Nephron progenitor cell (in vitro differentiated cells): ENCODE measurements at regions not wholly inside any gene's neighbourhood (a gene's known extent, or its start where the extent isn't known, plus 50 kb on each side); places are given as distances from the start of the nearest gene placed in this dataset.

Experiments used
- DNase-seq: peaks from one replicate; pipeline ENCODE4 v3.0.0; 2021
- H3K27ac Mint-ChIP-seq: 2 replicates; pipeline ENCODE4 v1.8.0; 2021; ENCODE audit warnings: mild to moderate bottlenecking, moderate library complexity, mixed read lengths
- H3K27me3 Mint-ChIP-seq: 2 replicates; pipeline ENCODE4 v1.8.0; 2021; ENCODE audit warnings: mild to moderate bottlenecking, low read depth, mixed read lengths; ENCODE audit not compliant: poor library complexity
- H3K36me3 Mint-ChIP-seq: 2 replicates; pipeline ENCODE4 v1.8.0; 2021; ENCODE audit warnings: low read depth, mixed read lengths
- H3K4me1 Mint-ChIP-seq: 2 replicates; pipeline ENCODE4 v1.8.0; 2021; ENCODE audit warnings: mixed read lengths
- H3K4me3 Mint-ChIP-seq: 2 replicates; pipeline ENCODE4 v1.8.0; 2021; ENCODE audit warnings: mild to moderate bottlenecking, moderate library complexity, mixed read lengths
- H3K9me3 Mint-ChIP-seq: 2 replicates; pipeline ENCODE4 v1.8.0; 2021; ENCODE audit warnings: mild to moderate bottlenecking, moderate library complexity, mixed read lengths
- TF ChIP-seq, protein P1 (sequence below): fragments of 200-600 bp; sonication (generic); IDR thresholded peaks from 2 replicates; pipeline ENCODE4 v1.5.0; 2021; ENCODE audit warnings: antibody characterized with exemption

DNA sequence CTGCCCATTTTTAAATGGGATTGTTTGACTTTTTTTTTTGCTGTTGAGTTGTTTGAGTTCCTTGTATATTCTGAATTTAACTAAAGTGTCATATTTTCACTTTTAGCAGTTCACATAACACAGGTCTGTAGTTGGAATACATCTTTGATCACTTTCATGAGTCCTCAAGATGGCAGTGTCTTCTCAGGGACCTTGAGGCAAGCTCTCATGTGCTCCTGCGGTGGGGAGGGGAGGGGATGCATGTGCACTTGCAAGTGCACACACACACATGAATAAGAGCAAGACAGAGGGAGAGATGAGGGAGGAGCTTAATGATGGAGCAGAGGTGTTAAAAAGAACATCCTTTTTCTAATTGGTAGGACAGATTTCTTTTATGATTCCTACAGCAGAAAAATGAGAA lies 291.4 kb upstream of the OR4E1 start:
- H3K9me3 Mint-ChIP-seq = no peaks in the 10 kb centered on the region
- TF ChIP-seq, protein P1, sequence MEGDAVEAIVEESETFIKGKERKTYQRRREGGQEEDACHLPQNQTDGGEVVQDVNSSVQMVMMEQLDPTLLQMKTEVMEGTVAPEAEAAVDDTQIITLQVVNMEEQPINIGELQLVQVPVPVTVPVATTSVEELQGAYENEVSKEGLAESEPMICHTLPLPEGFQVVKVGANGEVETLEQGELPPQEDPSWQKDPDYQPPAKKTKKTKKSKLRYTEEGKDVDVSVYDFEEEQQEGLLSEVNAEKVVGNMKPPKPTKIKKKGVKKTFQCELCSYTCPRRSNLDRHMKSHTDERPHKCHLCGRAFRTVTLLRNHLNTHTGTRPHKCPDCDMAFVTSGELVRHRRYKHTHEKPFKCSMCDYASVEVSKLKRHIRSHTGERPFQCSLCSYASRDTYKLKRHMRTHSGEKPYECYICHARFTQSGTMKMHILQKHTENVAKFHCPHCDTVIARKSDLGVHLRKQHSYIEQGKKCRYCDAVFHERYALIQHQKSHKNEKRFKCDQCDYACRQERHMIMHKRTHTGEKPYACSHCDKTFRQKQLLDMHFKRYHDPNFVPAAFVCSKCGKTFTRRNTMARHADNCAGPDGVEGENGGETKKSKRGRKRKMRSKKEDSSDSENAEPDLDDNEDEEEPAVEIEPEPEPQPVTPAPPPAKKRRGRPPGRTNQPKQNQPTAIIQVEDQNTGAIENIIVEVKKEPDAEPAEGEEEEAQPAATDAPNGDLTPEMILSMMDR = no peak
- H3K4me1 Mint-ChIP-seq = no peaks in the 10 kb centered on the region
- no peak overlapping the region for H3K27ac Mint-ChIP-seq
- no peaks in the 10 kb centered on the region for H3K36me3 Mint-ChIP-seq
- DNase-seq = no peak
- H3K27me3 Mint-ChIP-seq = peaks cover 16% of the 10 kb centered on the region
- H3K4me3 Mint-ChIP-seq = no peak overlapping the region

DNA sequence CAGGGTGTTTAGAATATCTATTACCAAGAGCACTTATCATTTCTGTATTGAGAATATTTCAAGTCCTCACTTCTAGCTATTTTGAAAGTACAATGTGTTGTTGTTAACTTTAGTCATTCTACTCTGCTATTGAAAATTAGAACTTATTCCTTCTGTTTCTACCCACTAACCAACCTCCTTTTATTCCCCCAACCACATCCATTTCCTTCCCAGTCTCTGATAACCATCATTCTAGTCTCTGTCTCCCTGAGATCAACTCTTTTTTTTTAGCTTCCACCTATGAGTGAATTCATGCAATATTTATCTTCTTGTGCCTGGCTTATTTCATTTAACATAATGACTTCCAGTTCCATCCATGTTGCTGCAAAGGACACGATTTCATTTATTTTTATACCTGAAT lies 290.6 kb upstream of the OR4E1 start:
- TF ChIP-seq, protein P1 = no peak
- Mint-ChIP-seq H3K27ac (no peak overlapping the region), H3K27me3 (peaks cover 12% of the 10 kb centered on the region), H3K36me3 (no peaks in the 10 kb centered on the region), H3K9me3 (peaks cover 3% of the 10 kb centered on the region), H3K4me1 (no peaks in the 10 kb centered on the region), H3K4me3 (no peak overlapping the region)
- DNase-seq = no peak

DNA sequence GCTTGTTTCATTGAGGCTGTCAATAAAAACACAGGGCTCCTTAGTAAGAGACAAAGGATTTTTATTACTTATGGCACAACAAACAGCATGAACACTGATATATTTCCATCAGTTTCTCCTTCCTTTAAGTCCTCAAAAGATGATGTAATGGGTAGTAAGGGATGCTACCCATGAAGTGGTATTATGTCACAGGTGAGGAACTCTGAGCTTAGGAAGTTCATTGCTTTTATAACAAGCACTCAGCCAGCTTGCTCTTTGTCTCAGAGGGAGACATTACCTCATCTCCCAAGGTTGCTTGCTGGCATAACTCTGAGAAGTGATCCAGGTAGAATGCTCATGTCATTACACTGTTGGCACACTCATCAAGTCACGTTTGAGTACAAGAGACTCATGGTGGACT lies 287.0 kb upstream of the OR4E1 start:
- Mint-ChIP-seq H3K4me3 (no peak overlapping the region), H3K36me3 (no peaks in the 10 kb centered on the region), H3K4me1 (no peaks in the 10 kb centered on the region), H3K27ac (no peak overlapping the region), H3K27me3 (peaks cover 11% of the 10 kb centered on the region), H3K9me3 (peaks cover 14% of the 10 kb centered on the region)
- TF ChIP-seq, protein P1 = no peak
- DNase-seq = no peak

DNA sequence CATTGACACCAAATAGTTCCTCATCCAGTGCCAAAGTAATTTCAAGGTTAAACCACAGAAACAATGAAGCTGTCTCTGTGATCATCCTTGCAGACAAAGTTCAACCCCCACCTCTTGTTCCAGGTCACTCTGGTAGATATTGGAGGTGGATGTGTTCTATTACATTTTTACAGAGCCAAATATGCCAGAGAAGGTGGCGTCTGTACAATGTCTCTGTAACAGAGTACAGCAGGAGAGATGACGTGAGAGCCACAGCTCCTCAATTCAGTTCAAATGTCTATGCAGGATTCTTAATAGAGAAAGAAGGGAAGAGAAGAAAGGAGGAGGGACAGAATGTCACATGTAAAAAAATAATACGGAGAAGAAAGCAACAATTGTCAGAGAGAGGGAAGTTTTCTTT lies 268.3 kb upstream of the OR4E1 start:
- Mint-ChIP-seq H3K4me1 (no peaks in the 10 kb centered on the region), H3K27ac (no peak overlapping the region), H3K9me3 (no peaks in the 10 kb centered on the region), H3K4me3 (no peak overlapping the region), H3K36me3 (no peaks in the 10 kb centered on the region), H3K27me3 (peaks cover 11% of the 10 kb centered on the region)
- no peak for DNase-seq
- TF ChIP-seq, protein P1 = no peak

DNA sequence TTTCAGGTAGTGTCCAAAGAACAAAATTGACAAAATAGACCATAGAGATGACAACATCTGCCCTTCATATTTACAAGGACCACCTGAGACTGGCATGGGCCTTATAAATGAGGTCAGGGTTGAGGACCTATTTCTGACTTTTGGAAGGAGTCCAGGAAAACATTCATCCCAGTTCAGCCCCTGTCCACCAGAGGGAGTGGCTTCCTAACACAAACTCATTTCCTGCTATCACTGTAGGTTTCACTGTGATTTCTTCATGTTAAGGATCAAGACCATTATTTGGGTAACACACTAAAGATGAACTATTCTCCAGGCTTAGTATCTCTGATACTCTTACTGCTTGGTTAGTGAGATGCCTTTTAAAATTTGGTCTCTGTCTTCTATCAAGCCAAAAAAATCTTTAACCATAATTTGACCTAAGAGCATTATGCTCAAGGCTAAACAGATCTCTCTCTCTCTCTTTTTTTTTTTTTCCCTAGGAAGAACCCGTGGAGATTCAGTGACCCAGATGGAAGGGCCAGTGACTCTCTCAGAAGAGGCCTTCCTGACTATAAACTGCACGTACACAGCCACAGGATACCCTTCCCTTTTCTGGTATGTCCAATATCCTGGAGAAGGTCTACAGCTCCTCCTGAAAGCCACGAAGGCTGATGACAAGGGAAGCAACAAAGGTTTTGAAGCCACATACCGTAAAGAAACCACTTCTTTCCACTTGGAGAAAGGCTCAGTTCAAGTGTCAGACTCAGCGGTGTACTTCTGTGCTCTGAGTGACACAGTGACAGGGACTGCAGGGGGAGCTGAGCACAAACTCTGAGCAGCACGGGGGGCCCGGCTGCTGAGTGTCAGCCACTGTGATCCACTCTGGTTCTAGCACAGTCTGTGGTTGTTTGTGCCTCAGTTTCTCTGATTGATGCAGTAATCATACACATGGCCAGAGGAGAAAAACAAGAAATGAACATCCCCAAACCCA lies 267.6 kb upstream of the OR4E1 start:
- peaks cover 11% of the 10 kb centered on the region for H3K27me3 Mint-ChIP-seq
- no peak overlapping the region for H3K27ac Mint-ChIP-seq
- TF ChIP-seq, protein P1 = peak; percentile 60
- DNase-seq = peak; percentile 31
- H3K36me3 Mint-ChIP-seq = no peaks in the 10 kb centered on the region
- no peaks in the 10 kb centered on the region for H3K9me3 Mint-ChIP-seq
- H3K4me3 Mint-ChIP-seq = no peak overlapping the region
- no peaks in the 10 kb centered on the region for H3K4me1 Mint-ChIP-seq

DNA sequence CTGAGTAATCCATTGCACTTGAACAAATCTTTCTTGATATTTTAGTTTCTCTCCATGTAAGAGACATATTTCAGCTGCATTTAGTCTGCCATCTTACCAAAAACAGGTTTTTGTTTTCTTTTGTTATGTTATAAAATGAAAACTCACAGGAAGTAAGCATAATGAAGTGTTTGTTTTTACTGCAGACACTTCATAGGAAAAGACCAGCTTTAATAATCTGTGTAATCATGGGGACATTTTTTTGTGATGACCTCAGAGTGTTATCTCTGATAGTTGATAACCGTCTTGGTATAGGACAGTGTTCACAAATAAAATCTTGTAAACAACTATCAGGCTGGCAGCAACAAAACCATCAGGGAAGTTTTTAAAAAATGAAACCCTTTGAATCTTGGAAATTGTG lies 266.2 kb upstream of the OR4E1 start:
- Mint-ChIP-seq H3K9me3 (no peaks in the 10 kb centered on the region), H3K27me3 (peaks cover 10% of the 10 kb centered on the region), H3K4me3 (no peak overlapping the region), H3K27ac (no peak overlapping the region), H3K36me3 (no peaks in the 10 kb centered on the region), H3K4me1 (no peaks in the 10 kb centered on the region)
- TF ChIP-seq, protein P1 = no peak
- DNase-seq = no peak
